ENCODE measurements at regions not wholly inside any gene's neighbourhood (a gene's known extent, or its start where the extent isn't known, plus 50 kb on each side); places are given as distances from the start of the nearest gene placed in this dataset.
"Not testable (repeated sequence)": the region's sequence is repeated elsewhere in the genome, so short reads cannot be mapped to it uniquely, and the experiment has no call there.

GRCh38 chr9:89952401-89952800 lies 347.6 kb downstream of the GADD45G start:
- H3K36me3 ChIP-seq: no peaks in the 10 kb centered on the region
- DNase-seq: no peak
- H3K27me3 ChIP-seq: no peaks in the 10 kb centered on the region
- H3K4me1 ChIP-seq: no peaks in the 10 kb centered on the region
- H3K4me3 ChIP-seq: no peak overlapping the region
- no peaks in the 10 kb centered on the region for H3K9me3 ChIP-seq
- intact Hi-C loops (cut with DNase I; ENCODE audit: low total_unique reads): no loop called here
- TF ChIP-seq POLR2A (IDR thresholded peaks at IDR 0.05) (no peak), CTCF (IDR thresholded peaks at IDR 0.05) (no peak)
- H3K27ac ChIP-seq: no peak overlapping the region

- DNase-seq; H3K27me3 ChIP-seq; H3K4me3 ChIP-seq; H3K36me3 ChIP-seq; H3K4me1 ChIP-seq; H3K9me3 ChIP-seq; H3K27ac ChIP-seq; intact Hi-C loops (cut with DNase I; ENCODE audit: low total_unique reads): not testable (repeated sequence)
Observed at GRCh38 chr9:89953263-89953662, 348.5 kb downstream of the GADD45G start.

GRCh38 chr9:89953824-89954615 lies 349.2 kb downstream of the GADD45G start:
- intact Hi-C loops (cut with DNase I; ENCODE audit: low total_unique reads): no loop called here
- TF ChIP-seq CTCF (IDR thresholded peaks at IDR 0.05): no peak
- no peak for TF ChIP-seq POLR2A (IDR thresholded peaks at IDR 0.05)
- H3K27me3 ChIP-seq: no peaks in the 10 kb centered on the region
- H3K4me1 ChIP-seq: no peaks in the 10 kb centered on the region
- DNase-seq: no peak
- H3K27ac ChIP-seq: no peak overlapping the region
- no peak overlapping the region for H3K4me3 ChIP-seq
- H3K36me3 ChIP-seq: no peaks in the 10 kb centered on the region
- no peaks in the 10 kb centered on the region for H3K9me3 ChIP-seq

GRCh38 chr9:89955144-89955543 lies 350.3 kb downstream of the GADD45G start:
- Histone ChIP-seq H3K36me3 (no peaks in the 10 kb centered on the region), H3K9me3 (no peaks in the 10 kb centered on the region), H3K27me3 (no peaks in the 10 kb centered on the region), H3K4me1 (no peaks in the 10 kb centered on the region), H3K4me3 (no peak overlapping the region), H3K27ac (no peak overlapping the region)
- TF ChIP-seq CTCF (IDR thresholded peaks at IDR 0.05) (no peak), POLR2A (IDR thresholded peaks at IDR 0.05) (no peak)
- intact Hi-C loops (cut with DNase I; ENCODE audit: low total_unique reads): no loop called here
- DNase-seq: no peak

- intact Hi-C loops (cut with DNase I; ENCODE audit: low total_unique reads): no loop called here
- TF ChIP-seq CTCF (IDR thresholded peaks at IDR 0.05) (no peak), POLR2A (IDR thresholded peaks at IDR 0.05) (no peak)
- Histone ChIP-seq H3K36me3 (no peaks in the 10 kb centered on the region), H3K4me3 (no peak overlapping the region), H3K27me3 (no peaks in the 10 kb centered on the region), H3K4me1 (no peaks in the 10 kb centered on the region), H3K9me3 (no peaks in the 10 kb centered on the region), H3K27ac (no peak overlapping the region)
- DNase-seq: no peak
Observed at GRCh38 chr9:89955626-89956025, 350.8 kb downstream of the GADD45G start.
